ENCODE measurements at regions not wholly inside any gene's neighbourhood (a gene's known extent, or its start where the extent isn't known, plus 50 kb on each side); places are given as distances from the start of the nearest gene placed in this dataset.

DNA sequence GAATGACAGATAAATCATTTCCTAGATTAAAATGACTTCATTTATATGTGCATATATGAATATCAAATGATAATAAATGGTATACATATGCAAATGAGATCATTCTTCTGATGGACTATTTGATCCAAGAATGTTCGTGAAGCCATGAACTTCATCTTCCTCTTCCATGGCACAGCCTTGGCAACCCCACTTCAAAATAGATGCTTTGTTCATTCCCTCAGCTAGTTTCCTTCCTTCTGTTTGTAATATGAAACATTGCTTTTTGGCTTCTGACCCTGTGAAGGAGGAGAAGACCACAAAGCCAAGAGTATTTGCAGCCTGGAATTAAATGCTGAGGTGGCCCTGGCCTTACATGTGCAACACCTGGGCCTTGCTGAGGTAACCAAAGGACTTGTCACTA lies 106.8 kb upstream of the LIFR start:
- TF ChIP-seq, protein P1, sequence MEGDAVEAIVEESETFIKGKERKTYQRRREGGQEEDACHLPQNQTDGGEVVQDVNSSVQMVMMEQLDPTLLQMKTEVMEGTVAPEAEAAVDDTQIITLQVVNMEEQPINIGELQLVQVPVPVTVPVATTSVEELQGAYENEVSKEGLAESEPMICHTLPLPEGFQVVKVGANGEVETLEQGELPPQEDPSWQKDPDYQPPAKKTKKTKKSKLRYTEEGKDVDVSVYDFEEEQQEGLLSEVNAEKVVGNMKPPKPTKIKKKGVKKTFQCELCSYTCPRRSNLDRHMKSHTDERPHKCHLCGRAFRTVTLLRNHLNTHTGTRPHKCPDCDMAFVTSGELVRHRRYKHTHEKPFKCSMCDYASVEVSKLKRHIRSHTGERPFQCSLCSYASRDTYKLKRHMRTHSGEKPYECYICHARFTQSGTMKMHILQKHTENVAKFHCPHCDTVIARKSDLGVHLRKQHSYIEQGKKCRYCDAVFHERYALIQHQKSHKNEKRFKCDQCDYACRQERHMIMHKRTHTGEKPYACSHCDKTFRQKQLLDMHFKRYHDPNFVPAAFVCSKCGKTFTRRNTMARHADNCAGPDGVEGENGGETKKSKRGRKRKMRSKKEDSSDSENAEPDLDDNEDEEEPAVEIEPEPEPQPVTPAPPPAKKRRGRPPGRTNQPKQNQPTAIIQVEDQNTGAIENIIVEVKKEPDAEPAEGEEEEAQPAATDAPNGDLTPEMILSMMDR (IDR thresholded peaks at IDR 0.05; ENCODE audit: borderline replicate concordance, control extremely low read depth, extremely low read depth, insufficient read depth, missing control alignments) = no peak
- in situ Hi-C loops (cut with MboI; ENCODE audit: low sequenced_read_pairs, unreplicated experiment) = loop anchor here (25.0 kb wide), 1 partner anchor 226 kb away; no protein-coding TSS in a partner anchor
- no peak for DNase-seq (ENCODE audit: low spot score)

DNA sequence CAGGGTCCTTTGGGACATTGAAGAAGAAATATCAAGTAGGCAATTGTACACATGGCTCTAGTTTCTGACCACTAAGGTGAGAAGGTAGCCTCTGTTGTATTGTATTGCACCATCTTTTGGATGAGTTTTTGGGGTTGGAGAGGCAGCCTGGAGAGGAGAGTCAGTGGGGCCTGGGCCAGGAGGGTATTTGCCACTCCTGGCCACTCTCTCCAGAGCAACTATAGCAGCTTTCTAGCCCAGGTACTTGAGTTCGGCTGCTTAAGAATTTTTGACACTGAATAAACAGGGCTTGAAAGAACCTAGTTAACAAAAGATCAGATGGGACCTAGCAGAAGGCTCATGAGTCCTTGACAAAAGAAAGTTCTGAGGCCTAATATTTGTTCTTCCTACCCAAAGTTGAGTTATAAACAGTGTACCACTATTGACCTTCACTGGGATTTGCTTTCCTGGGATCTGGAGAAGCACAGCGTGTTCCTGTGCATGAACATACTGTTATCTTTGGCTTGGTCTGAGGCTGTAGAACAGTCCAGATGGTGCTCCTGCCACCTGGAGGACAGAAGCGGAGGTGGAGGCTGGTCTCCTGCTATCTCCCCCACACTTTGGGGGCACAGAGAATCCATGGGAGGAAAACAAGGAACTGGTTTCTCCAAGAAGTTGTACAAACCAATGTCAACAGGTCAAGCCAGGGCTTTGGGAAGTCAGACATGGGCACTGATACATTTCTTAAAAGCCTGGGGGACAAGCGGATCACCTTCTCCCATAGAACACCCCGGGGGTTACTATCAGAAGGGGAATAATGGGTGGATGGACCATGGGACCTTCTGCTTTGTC lies 110.4 kb upstream of the LIFR start:
- in situ Hi-C loops (cut with MboI; ENCODE audit: low sequenced_read_pairs, unreplicated experiment) = loop anchor here (25.0 kb wide), 1 partner anchor 230 kb away; no protein-coding TSS in a partner anchor
- DNase-seq (ENCODE audit: low spot score) = no peak
- TF ChIP-seq, protein P1 (IDR thresholded peaks at IDR 0.05; ENCODE audit: borderline replicate concordance, control extremely low read depth, extremely low read depth, insufficient read depth, missing control alignments) = peak; percentile 13

DNA sequence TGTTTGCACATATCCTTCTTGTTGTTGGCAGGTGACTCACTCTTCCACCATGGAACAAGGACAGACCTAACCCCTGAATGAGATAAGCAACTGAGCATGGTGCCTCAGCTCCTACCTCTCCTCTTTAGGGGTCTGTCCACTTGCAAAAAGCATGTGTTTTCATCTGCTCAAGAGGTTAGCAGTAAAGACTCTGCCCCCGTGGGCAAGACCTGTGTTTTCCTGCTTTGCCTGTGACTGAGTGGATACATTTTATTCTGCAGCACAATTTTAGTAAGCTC lies 111.0 kb upstream of the LIFR start:
- TF ChIP-seq, protein P1 (IDR thresholded peaks at IDR 0.05; ENCODE audit: borderline replicate concordance, control extremely low read depth, extremely low read depth, insufficient read depth, missing control alignments) = no peak
- DNase-seq (ENCODE audit: low spot score) = no peak
- in situ Hi-C loops (cut with MboI; ENCODE audit: low sequenced_read_pairs, unreplicated experiment) = loop anchor here (25.0 kb wide), 1 partner anchor 230 kb away; no protein-coding TSS in a partner anchor

DNA sequence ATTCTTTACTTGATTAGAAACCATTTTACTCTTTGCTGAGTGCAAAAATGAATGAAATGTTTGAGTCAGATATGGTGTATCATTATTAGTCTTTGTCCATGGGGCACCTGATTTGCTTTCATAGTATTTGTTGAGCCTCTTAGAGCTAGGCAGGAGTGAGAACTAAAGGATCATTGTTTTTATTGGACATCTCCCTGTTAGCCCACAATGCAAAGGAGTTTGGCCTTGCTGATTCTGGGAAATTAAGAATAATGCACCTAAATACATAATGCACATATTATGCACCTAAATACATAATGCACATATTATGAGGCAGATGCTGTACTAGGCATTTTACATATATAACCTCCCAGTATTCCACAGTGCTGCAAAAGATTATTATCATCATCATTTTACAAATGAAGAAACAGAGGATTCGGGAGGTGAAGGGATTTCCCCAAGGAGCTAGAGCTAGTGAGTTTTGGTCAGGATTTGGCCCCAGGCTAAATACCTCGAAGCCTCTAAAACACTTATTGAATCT lies 113.0 kb upstream of the LIFR start:
- TF ChIP-seq, protein P1 (IDR thresholded peaks at IDR 0.05; ENCODE audit: borderline replicate concordance, control extremely low read depth, extremely low read depth, insufficient read depth, missing control alignments) = no peak
- in situ Hi-C loops (cut with MboI; ENCODE audit: low sequenced_read_pairs, unreplicated experiment) = loop anchor here (25.0 kb wide), 1 partner anchor 232 kb away; no protein-coding TSS in a partner anchor
- DNase-seq (ENCODE audit: low spot score) = no peak

DNA sequence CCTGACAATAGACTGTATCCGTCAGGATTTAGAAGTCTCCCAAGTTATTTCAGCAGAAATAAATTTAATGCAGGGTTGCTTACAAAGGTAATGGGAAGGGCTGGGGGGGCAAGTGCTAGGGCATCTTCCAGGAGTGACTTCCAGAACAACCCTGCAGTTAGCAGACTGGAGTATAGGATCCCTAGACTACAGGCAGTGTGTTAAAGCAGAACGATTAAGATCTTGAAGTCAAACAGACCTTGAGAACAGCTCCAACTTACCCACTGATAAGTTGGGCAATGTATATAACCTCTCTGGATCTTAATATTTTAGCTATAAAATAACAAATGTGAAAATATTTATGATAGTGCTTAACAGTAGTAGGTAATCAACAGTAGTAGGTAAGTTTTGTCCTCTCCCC lies 113.6 kb upstream of the LIFR start:
- no peak for DNase-seq (ENCODE audit: low spot score)
- in situ Hi-C loops (cut with MboI; ENCODE audit: low sequenced_read_pairs, unreplicated experiment) = loop anchor here (25.0 kb wide), 1 partner anchor 233 kb away; no protein-coding TSS in a partner anchor
- TF ChIP-seq, protein P1 (IDR thresholded peaks at IDR 0.05; ENCODE audit: borderline replicate concordance, control extremely low read depth, extremely low read depth, insufficient read depth, missing control alignments) = no peak

DNA sequence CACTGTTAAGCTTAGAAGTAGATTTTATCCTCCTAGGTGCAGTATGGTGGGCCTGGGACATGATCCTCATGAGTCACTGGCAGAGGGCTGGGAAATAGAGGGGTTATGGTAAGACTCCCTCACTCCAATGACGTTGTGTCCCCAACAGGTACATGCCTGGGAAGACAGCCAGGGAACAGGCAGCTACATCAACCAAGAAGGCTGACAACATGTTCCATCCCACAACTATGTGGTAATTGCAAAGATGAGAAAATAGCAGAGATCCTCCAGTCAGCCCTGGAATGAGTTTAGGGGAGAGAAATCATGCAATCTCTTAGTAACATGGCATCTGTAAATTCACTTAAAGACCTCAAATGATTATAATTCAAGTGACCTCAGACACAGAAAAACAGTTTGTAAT lies 114.4 kb upstream of the LIFR start:
- in situ Hi-C loops (cut with MboI; ENCODE audit: low sequenced_read_pairs, unreplicated experiment) = loop anchor here (25.0 kb wide), 1 partner anchor 234 kb away; no protein-coding TSS in a partner anchor
- TF ChIP-seq, protein P1 (IDR thresholded peaks at IDR 0.05; ENCODE audit: borderline replicate concordance, control extremely low read depth, extremely low read depth, insufficient read depth, missing control alignments) = no peak
- DNase-seq (ENCODE audit: low spot score) = no peak
